Upper lobe of left lung (tissue), 4 donors: ENCODE measurements at regions not wholly inside any gene's neighbourhood (a gene's known extent, or its start where the extent isn't known, plus 50 kb on each side); places are given as distances from the start of the nearest gene placed in this dataset.

Experiments
- EP300 ChIP-seq, 4 donors: sonication (generic); formaldehyde crosslinking; IDR thresholded peaks; one replicate each; pipeline ENCODE4 v1.5.1; 2017; ENCODE audit warnings: antibody characterized with exemption in 4 of 4, control low read depth in 2 of 4
- TF ChIP-seq, protein P1 (sequence below), 6 experiments: fragments of 450-650 bp in 4 of 6; fragments of 200-600 bp in 2 of 6; sonication (generic) in 2 of 6; IDR thresholded peaks; one replicate each; pipeline ENCODE4 v1.5.1; 2016 to 2019; ENCODE audit warnings: antibody characterized with exemption in 6 of 6

DNA sequence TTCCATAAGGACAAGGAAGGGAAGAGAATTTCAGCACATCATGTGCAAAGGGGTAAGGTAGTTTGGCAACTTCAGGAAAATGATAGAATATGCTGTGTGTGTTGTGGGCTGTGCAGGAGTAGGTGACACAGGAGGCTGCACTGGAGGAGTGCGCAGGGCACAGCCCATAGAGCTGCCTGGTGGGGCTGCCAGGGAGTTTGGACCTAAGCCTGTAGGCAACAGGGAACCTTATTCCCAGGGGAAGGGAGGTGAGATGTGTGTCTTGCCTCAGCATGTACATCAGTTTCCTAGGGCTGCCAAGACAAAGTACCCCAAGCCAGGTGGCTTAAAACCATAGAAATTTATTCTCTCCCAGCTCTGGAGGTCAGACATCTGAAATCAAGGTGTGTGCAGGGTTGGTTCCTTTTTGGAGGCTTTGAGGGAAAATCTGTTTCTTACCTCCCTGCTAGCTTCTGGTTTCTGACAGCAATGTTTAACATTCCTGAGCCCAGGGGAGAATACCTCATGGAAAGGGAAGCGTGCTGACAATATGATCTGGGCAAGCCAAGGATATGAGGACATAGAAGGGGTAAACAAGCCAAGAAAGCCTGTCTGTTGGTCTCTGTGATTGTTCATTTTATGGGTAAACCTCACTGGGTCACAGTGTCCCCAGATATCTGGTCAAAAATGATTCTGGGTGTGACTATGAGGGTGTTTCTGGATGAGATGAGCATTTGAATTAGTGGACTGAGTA is 174.0 kb upstream of the NTF3 start:
- TF ChIP-seq, protein P1, sequence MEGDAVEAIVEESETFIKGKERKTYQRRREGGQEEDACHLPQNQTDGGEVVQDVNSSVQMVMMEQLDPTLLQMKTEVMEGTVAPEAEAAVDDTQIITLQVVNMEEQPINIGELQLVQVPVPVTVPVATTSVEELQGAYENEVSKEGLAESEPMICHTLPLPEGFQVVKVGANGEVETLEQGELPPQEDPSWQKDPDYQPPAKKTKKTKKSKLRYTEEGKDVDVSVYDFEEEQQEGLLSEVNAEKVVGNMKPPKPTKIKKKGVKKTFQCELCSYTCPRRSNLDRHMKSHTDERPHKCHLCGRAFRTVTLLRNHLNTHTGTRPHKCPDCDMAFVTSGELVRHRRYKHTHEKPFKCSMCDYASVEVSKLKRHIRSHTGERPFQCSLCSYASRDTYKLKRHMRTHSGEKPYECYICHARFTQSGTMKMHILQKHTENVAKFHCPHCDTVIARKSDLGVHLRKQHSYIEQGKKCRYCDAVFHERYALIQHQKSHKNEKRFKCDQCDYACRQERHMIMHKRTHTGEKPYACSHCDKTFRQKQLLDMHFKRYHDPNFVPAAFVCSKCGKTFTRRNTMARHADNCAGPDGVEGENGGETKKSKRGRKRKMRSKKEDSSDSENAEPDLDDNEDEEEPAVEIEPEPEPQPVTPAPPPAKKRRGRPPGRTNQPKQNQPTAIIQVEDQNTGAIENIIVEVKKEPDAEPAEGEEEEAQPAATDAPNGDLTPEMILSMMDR (IDR thresholded peaks at IDR 0.05), result no peak
- TF ChIP-seq EP300 (IDR thresholded peaks at IDR 0.05), result no peak
